ENCODE measurements at regions not wholly inside any gene's neighbourhood (a gene's known extent, or its start where the extent isn't known, plus 50 kb on each side); places are given as distances from the start of the nearest gene placed in this dataset.
"Not testable (repeated sequence)": the region's sequence is repeated elsewhere in the genome, so short reads cannot be mapped to it uniquely, and the experiment has no call there.

GRCh38 chr17:20938988-20939615 lies 103.7 kb downstream of the USP22 start:
- no peaks in the 10 kb centered on the region for H3K27me3 ChIP-seq (ENCODE audit: control insufficient read depth, insufficient read depth, low read length)
- DNase-seq (ENCODE audit: low read depth), result peak; percentile 26
- FAIRE-seq, result no peak
- H3K4me3 ChIP-seq (ENCODE audit: low read depth, low read length), result no peak overlapping the region
- no peak for TF ChIP-seq CTCF (IDR thresholded peaks at IDR 0.05; ENCODE audit: insufficient read depth, low read length, severe bottlenecking)
- no peaks in the 10 kb centered on the region for H3K36me3 ChIP-seq (ENCODE audit: control insufficient read depth, insufficient read depth, low read length)

- Histone ChIP-seq H3K36me3 (ENCODE audit: control insufficient read depth, insufficient read depth, low read length) (no peaks in the 10 kb centered on the region), H3K27me3 (ENCODE audit: control insufficient read depth, insufficient read depth, low read length) (no peaks in the 10 kb centered on the region), H3K4me3 (ENCODE audit: low read depth, low read length) (no peak overlapping the region)
- DNase-seq (ENCODE audit: low read depth), result no peak
- FAIRE-seq, result peak; percentile 77
- TF ChIP-seq CTCF (IDR thresholded peaks at IDR 0.05; ENCODE audit: insufficient read depth, low read length, severe bottlenecking), result no peak
Observed at GRCh38 chr17:20941872-20942271, 100.9 kb downstream of the USP22 start.

- FAIRE-seq, result peak; percentile 89
Observed at GRCh38 chr17:20944014-20944865, 98.6 kb downstream of the USP22 start.

GRCh38 chr17:20947708-20948107 lies 95.1 kb downstream of the USP22 start:
- not testable (repeated sequence) for DNase-seq (ENCODE audit: low read depth); H3K36me3 ChIP-seq (ENCODE audit: control insufficient read depth, insufficient read depth, low read length); H3K27me3 ChIP-seq (ENCODE audit: control insufficient read depth, insufficient read depth, low read length); FAIRE-seq; H3K4me3 ChIP-seq (ENCODE audit: low read depth, low read length)

More at GRCh38 chr17:20944014-20944865, 98.6 kb downstream of the USP22 start:
- H3K36me3 ChIP-seq (ENCODE audit: control insufficient read depth, insufficient read depth, low read length), result no peaks in the 10 kb centered on the region
- H3K4me3 ChIP-seq (ENCODE audit: low read depth, low read length), result no peak overlapping the region
- H3K27me3 ChIP-seq (ENCODE audit: control insufficient read depth, insufficient read depth, low read length), result no peaks in the 10 kb centered on the region
- DNase-seq (ENCODE audit: low read depth), result peak; percentile 63
- TF ChIP-seq CTCF (IDR thresholded peaks at IDR 0.05; ENCODE audit: insufficient read depth, low read length, severe bottlenecking), result peak; percentile 86

GRCh38 chr17:20948984-20949777 lies 93.6 kb downstream of the USP22 start:
- no peak for TF ChIP-seq CTCF (IDR thresholded peaks at IDR 0.05; ENCODE audit: insufficient read depth, low read length, severe bottlenecking)
- no peaks in the 10 kb centered on the region for H3K36me3 ChIP-seq (ENCODE audit: control insufficient read depth, insufficient read depth, low read length)
- DNase-seq (ENCODE audit: low read depth) (no peak), FAIRE-seq (peak; percentile 55)
- H3K27me3 ChIP-seq (ENCODE audit: control insufficient read depth, insufficient read depth, low read length), result no peaks in the 10 kb centered on the region
- no peak overlapping the region for H3K4me3 ChIP-seq (ENCODE audit: low read depth, low read length)

All from bronchial epithelial cell (primary cell).